Adipocyte (in vitro differentiated cells): ENCODE measurements at regions not wholly inside any gene's neighbourhood (a gene's known extent, or its start where the extent isn't known, plus 50 kb on each side); places are given as distances from the start of the nearest gene placed in this dataset.
"Not testable (repeated sequence)": the region's sequence is repeated elsewhere in the genome, so short reads cannot be mapped to it uniquely, and the experiment has no call there.

ENCODE experiments used
- DNase-seq: peaks from one replicate; pipeline ENCODE4 v3.0.0-alpha.2; 2015; ENCODE audit warnings: low read depth
- H3K27me3 ChIP-seq: replicated peaks from 2 replicates; pipeline ENCODE4 v1.7.0; 2013; ENCODE audit warnings: mild to moderate bottlenecking, low read length, moderate library complexity; ENCODE audit not compliant: control insufficient read depth, insufficient read depth
- H3K36me3 ChIP-seq: 2 replicates; pipeline ENCODE4 v1.7.0; 2013; ENCODE audit warnings: low read length, mild to moderate bottlenecking, moderate library complexity; ENCODE audit not compliant: control insufficient read depth, insufficient read depth, severe bottlenecking
- H3K4me1 ChIP-seq: 2 replicates; pipeline ENCODE4 v1.7.0; 2013; ENCODE audit warnings: mild to moderate bottlenecking, low read length, moderate library complexity; ENCODE audit not compliant: control insufficient read depth, insufficient read depth
- H3K4me3 ChIP-seq: 2 replicates; pipeline ENCODE4 v1.7.0; 2013; ENCODE audit warnings: mild to moderate bottlenecking, low read length, moderate library complexity
- H3K9ac ChIP-seq: 2 replicates; pipeline ENCODE4 v1.7.0; 2013; ENCODE audit warnings: mild to moderate bottlenecking, low read length, moderate library complexity
- H3K9me3 ChIP-seq: 2 replicates; pipeline ENCODE4 v1.7.0; 2013; ENCODE audit warnings: mild to moderate bottlenecking, low read length, moderate library complexity; ENCODE audit not compliant: control insufficient read depth

DNA sequence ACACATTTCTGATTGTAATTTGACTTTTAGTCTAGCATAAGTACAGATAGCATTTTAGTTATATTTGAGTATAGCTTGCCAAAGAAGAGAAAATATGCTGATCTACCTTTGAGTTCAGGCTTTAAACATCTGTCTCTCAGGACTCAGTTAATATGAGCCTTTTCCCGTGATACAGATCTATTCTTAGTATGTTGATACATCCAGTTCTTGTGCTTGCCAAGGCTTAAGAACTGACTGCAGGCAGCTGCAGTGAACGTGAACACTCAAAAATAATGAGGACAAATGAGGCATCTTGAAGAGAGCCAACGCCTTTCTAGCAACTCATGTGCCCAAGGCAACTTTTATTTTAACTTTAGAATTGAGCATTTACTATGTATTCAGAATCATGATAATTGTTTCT is 325.5 kb downstream of the SI start:
- H3K4me1 ChIP-seq, result no peaks in the 10 kb centered on the region
- H3K9me3 ChIP-seq, result no peaks in the 10 kb centered on the region
- H3K4me3 ChIP-seq, result no peak overlapping the region
- peak; percentile 4 for DNase-seq
- no peak overlapping the region for H3K9ac ChIP-seq
- H3K27me3 ChIP-seq, result no peaks in the 10 kb centered on the region
- H3K36me3 ChIP-seq, result no peaks in the 10 kb centered on the region

GRCh38 chr3:164748626-164749025 is 329.7 kb downstream of the SI start:
- no peaks in the 10 kb centered on the region for H3K4me1 ChIP-seq
- no peak overlapping the region for H3K4me3 ChIP-seq
- H3K9ac ChIP-seq, result no peak overlapping the region
- H3K27me3 ChIP-seq, result no peaks in the 10 kb centered on the region
- no peaks in the 10 kb centered on the region for H3K9me3 ChIP-seq
- DNase-seq, result no peak
- H3K36me3 ChIP-seq, result no peaks in the 10 kb centered on the region

- Histone ChIP-seq H3K4me1 (no peaks in the 10 kb centered on the region), H3K36me3 (no peaks in the 10 kb centered on the region), H3K9me3 (no peaks in the 10 kb centered on the region), H3K9ac (no peak overlapping the region), H3K4me3 (no peak overlapping the region), H3K27me3 (no peaks in the 10 kb centered on the region)
- DNase-seq, result no peak
Observed at GRCh38 chr3:164741869-164742268, 336.4 kb downstream of the SI start.

DNA sequence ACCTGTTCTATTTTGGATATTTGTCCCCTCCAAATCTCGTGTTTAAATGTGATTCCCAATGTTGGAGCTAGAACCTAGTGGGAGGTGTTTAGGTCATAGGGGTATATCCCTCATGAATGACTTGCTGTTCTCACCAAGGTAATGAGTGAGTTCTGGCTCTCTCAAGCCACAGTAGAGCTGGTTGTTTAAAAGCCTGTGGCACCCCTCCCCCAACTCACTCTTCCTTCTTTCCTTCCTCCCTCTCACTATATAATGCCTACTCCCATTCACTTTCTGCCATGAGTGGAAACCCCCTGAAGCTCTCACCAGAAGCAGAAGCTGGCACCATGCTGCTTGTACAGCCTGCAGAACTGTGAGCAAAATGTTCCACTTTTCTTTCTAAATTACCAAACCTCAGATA is 341.1 kb downstream of the SI start:
- DNase-seq, result no peak
- Histone ChIP-seq H3K9ac (no peak overlapping the region), H3K36me3 (no peaks in the 10 kb centered on the region), H3K9me3 (no peaks in the 10 kb centered on the region), H3K27me3 (no peaks in the 10 kb centered on the region), H3K4me1 (no peaks in the 10 kb centered on the region), H3K4me3 (no peak overlapping the region)

GRCh38 chr3:164732166-164732565 is 346.1 kb downstream of the SI start:
- no peak for DNase-seq
- H3K9me3 ChIP-seq, result no peaks in the 10 kb centered on the region

GRCh38 chr3:164730815-164731360 is 347.4 kb downstream of the SI start:
- no peaks in the 10 kb centered on the region for H3K9me3 ChIP-seq
- no peaks in the 10 kb centered on the region for H3K4me1 ChIP-seq
- no peaks in the 10 kb centered on the region for H3K36me3 ChIP-seq
- H3K9ac ChIP-seq, result no peak overlapping the region
- DNase-seq, result no peak
- no peak overlapping the region for H3K4me3 ChIP-seq
- no peaks in the 10 kb centered on the region for H3K27me3 ChIP-seq

More at GRCh38 chr3:164732166-164732565, 346.1 kb downstream of the SI start:
- Histone ChIP-seq H3K4me3 (no peak overlapping the region), H3K4me1 (no peaks in the 10 kb centered on the region), H3K9ac (no peak overlapping the region), H3K27me3 (no peaks in the 10 kb centered on the region), H3K36me3 (no peaks in the 10 kb centered on the region)

GRCh38 chr3:164723396-164723795 is 354.9 kb downstream of the SI start:
- Histone ChIP-seq H3K36me3 (no peaks in the 10 kb centered on the region), H3K27me3 (no peaks in the 10 kb centered on the region), H3K4me1 (no peaks in the 10 kb centered on the region), H3K4me3 (no peak overlapping the region), H3K9me3 (no peaks in the 10 kb centered on the region), H3K9ac (no peak overlapping the region)
- no peak for DNase-seq

DNA sequence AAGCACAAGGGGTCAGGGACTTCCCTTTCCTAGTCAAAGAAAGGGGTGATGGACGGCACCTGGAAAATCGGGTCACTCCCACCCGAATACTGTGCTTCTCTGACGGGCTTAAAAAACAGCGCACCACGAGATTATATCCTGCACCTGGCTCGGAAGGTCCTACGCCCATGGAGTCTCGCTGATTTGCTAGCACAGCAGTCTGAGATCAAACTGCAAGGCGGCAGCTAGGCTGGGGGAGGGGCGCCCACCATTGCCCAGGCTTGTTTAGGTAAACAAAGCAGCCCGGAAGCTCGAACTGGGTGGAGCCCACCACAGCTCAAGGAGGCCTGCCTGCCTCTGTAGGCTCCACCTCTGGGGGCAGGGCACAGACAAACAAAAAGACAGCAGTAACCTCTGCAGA is 375.5 kb downstream of the SI start:
- H3K9me3 ChIP-seq, H3K36me3 ChIP-seq, H3K9ac ChIP-seq, H3K27me3 ChIP-seq, H3K4me3 ChIP-seq, DNase-seq, H3K4me1 ChIP-seq: not testable (repeated sequence)

- no peaks in the 10 kb centered on the region for H3K27me3 ChIP-seq
- H3K36me3 ChIP-seq, result no peaks in the 10 kb centered on the region
- H3K9me3 ChIP-seq, result no peaks in the 10 kb centered on the region
Observed at GRCh38 chr3:164687902-164688301, 390.4 kb downstream of the SI start.

GRCh38 chr3:164687211-164687610 is 391.1 kb downstream of the SI start:
- Histone ChIP-seq H3K9ac (no peak overlapping the region), H3K9me3 (no peaks in the 10 kb centered on the region), H3K27me3 (no peaks in the 10 kb centered on the region), H3K36me3 (no peaks in the 10 kb centered on the region), H3K4me1 (no peaks in the 10 kb centered on the region), H3K4me3 (no peak overlapping the region)
- no peak for DNase-seq

More at GRCh38 chr3:164687902-164688301, 390.4 kb downstream of the SI start:
- Histone ChIP-seq H3K4me3 (no peak overlapping the region), H3K9ac (no peak overlapping the region), H3K4me1 (no peaks in the 10 kb centered on the region)
- DNase-seq, result no peak

- Histone ChIP-seq H3K4me1 (no peaks in the 10 kb centered on the region), H3K36me3 (no peaks in the 10 kb centered on the region)
Observed at GRCh38 chr3:164683489-164683888, 394.8 kb downstream of the SI start.

GRCh38 chr3:164679245-164679644 is 399.1 kb downstream of the SI start:
- no peaks in the 10 kb centered on the region for H3K27me3 ChIP-seq
- no peak overlapping the region for H3K4me3 ChIP-seq
- H3K36me3 ChIP-seq, result no peaks in the 10 kb centered on the region
- no peak for DNase-seq
- no peak overlapping the region for H3K9ac ChIP-seq
- H3K4me1 ChIP-seq, result no peaks in the 10 kb centered on the region
- H3K9me3 ChIP-seq, result no peaks in the 10 kb centered on the region

More at GRCh38 chr3:164683489-164683888, 394.8 kb downstream of the SI start:
- peak; percentile 32 for DNase-seq
- Histone ChIP-seq H3K9me3 (no peaks in the 10 kb centered on the region), H3K27me3 (no peaks in the 10 kb centered on the region), H3K9ac (no peak overlapping the region), H3K4me3 (no peak overlapping the region)
